ENCODE measurements at regions not wholly inside any gene's neighbourhood (a gene's known extent, or its start where the extent isn't known, plus 50 kb on each side); places are given as distances from the start of the nearest gene placed in this dataset.
"Not testable (repeated sequence)": the region's sequence is repeated elsewhere in the genome, so short reads cannot be mapped to it uniquely, and the experiment has no call there.

DNA sequence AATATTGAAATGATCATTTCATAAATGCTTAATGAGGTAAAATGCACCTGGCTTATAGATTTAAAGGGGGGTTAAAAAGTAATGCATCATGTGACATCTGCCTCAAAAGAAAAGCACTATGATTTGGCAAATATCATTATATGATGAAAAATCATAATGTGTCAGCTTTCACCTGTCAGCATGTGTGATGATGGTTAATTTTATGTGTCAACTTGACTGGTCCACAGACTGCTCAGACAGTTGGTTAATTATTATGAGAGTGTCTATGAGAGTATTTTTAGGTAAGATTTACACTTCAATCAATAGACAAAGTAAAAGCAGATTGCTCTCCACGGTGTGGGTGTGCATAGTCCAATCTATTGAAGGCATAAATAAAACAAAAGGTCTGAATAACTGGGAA lies 1986.7 kb downstream of the PCDH7 start:
- no peaks in the 10 kb centered on the region for H3K4me1 ChIP-seq (ENCODE audit: control insufficient read depth in 1 of 2, extremely low read depth in 1 of 2, insufficient read depth in 2 of 2, low read length in 2 of 2)
- peaks cover 11 to 33% (median 25%) of the 10 kb centered on the region in 3 donors for H3K9me3 Mint-ChIP-seq
- H3K27ac Mint-ChIP-seq: no peak overlapping the region
- H3K4me1 Mint-ChIP-seq: no peaks in the 10 kb centered on the region
- H3K36me3 Mint-ChIP-seq: no peaks in the 10 kb centered on the region
- ChIA-PET CTCF (no interaction called here), POLR2A (no interaction called here)
- H3K36me3 ChIP-seq (ENCODE audit: control insufficient read depth in 2 of 2, extremely low read depth in 1 of 2, insufficient read depth in 1 of 2, low read length in 1 of 2): no peaks in the 10 kb centered on the region
- H3K4me3 ChIP-seq (ENCODE audit: control insufficient read depth in 1 of 2, extremely low read depth in 1 of 2, low read length in 1 of 2): no peak overlapping the region
- WGBS (ENCODE audit: insufficient coverage): no CpG with 5 or more reads among the region's 1 CpG
- ATAC-seq (replicated peaks in 1 of 4) (no peak), DNase-seq (no peak)
- H3K9me3 ChIP-seq: peaks cover 3% of the 10 kb centered on the region
- no peak overlapping the region for H3K4me3 Mint-ChIP-seq
- no peak overlapping the region for H3K27ac ChIP-seq (ENCODE audit: low read length)
- no peaks in the 10 kb centered on the region for H3K27me3 Mint-ChIP-seq
- H3K27me3 ChIP-seq (replicated peaks in 1 of 2; ENCODE audit: control insufficient read depth in 2 of 2, extremely low read depth in 1 of 2, insufficient read depth in 2 of 2, low read length in 1 of 2): no peaks in the 10 kb centered on the region

DNA sequence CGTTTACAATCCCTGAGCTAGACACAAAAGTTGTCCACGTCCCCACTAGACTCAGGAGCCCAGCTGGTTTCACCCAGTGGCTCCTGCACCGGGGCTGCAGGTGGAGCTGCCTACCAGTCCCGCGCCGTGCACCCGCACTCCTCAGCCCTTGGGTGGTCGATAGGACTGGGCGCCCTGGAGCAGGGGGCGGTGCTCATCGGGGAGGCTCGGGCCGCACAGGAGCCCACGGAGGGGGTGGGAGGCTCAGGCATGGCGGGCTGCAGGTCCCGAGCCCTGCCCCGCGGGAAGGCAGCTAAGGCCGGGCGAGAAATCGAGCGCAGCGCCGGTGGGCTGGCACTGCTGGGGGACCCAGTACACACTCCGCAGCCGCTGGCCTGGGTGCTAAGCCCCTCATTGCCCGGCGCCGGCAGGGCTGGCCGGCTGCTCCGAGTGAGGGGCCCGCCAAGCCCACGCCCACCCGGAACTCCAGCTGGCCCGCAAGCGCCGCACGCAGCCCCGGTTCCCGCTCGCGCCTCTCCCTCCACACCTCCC lies 1996.0 kb downstream of the PCDH7 start:
- H3K27me3 ChIP-seq (replicated peaks in 1 of 2; ENCODE audit: control insufficient read depth in 2 of 2, extremely low read depth in 1 of 2, insufficient read depth in 2 of 2, low read length in 1 of 2); ATAC-seq (replicated peaks in 1 of 4); CTCF ChIA-PET; H3K4me3 ChIP-seq (ENCODE audit: control insufficient read depth in 1 of 2, extremely low read depth in 1 of 2, low read length in 1 of 2); POLR2A ChIA-PET; H3K4me1 Mint-ChIP-seq; H3K9me3 ChIP-seq; H3K4me3 Mint-ChIP-seq; DNase-seq; H3K27ac Mint-ChIP-seq; H3K36me3 Mint-ChIP-seq; H3K27ac ChIP-seq (ENCODE audit: low read length); H3K27me3 Mint-ChIP-seq; H3K4me1 ChIP-seq (ENCODE audit: control insufficient read depth in 1 of 2, extremely low read depth in 1 of 2, insufficient read depth in 2 of 2, low read length in 2 of 2); H3K36me3 ChIP-seq (ENCODE audit: control insufficient read depth in 2 of 2, extremely low read depth in 1 of 2, insufficient read depth in 1 of 2, low read length in 1 of 2): not testable (repeated sequence)
- WGBS (ENCODE audit: insufficient coverage): 95% methylated on average over 15 of the region's 42 CpGs
- H3K9me3 Mint-ChIP-seq: peaks cover 10 to 28% (median 16%) of the 10 kb centered on the region in 3 donors

DNA sequence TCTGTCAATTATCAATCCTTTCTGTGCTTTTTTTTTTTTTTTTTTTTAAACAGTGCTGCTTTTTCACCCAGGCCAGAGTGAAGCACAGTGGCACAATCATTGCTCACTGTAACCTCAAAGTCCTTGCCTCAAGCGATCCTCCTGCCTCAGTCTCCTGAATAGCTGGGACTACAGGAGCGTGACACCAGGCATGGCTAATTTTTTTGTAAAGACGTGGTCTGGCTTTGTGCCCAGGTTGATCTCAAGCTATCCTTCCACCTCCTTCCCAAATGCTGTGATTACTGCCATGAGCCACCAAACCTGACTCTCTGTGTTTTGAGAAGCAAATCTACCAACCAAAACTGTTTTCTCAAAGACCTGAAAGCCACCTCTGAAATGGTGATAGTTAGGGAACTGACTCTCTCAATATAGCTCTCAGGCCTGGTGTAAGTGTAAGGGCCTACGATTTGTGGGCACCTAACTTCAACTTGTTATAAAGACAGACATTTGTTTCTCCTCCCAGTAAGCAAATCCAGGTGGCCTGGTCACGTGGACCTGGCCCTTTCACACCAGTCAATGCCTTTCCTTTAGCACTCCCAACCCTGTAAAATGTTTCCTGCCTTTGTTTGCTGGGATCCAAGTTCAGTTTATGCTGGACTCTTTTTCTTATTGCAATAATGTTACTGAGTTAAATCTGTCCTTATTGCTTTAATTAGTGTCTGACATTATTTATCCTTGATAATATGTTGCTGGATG lies 2015.9 kb downstream of the PCDH7 start:
- no peak overlapping the region for H3K27ac Mint-ChIP-seq

DNA sequence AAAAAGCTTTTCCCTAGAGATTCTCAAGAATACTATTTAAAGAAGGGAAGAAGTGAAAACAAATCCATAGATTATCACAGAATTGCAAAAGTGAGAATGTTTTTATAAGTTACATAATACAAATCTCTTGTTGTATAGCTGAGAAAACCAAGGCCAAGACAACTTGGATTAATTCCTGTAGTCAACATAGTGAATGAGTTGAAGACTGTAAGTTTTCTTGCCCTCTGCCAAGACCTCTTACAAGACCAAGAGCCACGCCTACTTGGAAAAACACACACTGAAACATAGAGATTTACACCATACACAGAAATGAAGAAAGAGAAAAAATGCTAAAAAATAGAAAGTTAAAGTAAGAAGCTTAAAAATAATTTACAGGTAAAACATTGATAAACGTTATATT lies 2024.0 kb downstream of the PCDH7 start:
- WGBS (ENCODE audit: insufficient coverage): no CpG with 5 or more reads among the region's 2 CpGs
- Histone ChIP-seq H3K36me3 (ENCODE audit: control insufficient read depth in 2 of 2, extremely low read depth in 1 of 2, insufficient read depth in 1 of 2, low read length in 1 of 2) (no peaks in the 10 kb centered on the region), H3K9me3 (no peaks in the 10 kb centered on the region), H3K27ac (ENCODE audit: low read length) (no peak overlapping the region), H3K27me3 (replicated peaks in 1 of 2; ENCODE audit: control insufficient read depth in 2 of 2, extremely low read depth in 1 of 2, insufficient read depth in 2 of 2, low read length in 1 of 2) (no peaks in the 10 kb centered on the region), H3K4me3 (ENCODE audit: control insufficient read depth in 1 of 2, extremely low read depth in 1 of 2, low read length in 1 of 2) (no peak overlapping the region), H3K4me1 (ENCODE audit: control insufficient read depth in 1 of 2, extremely low read depth in 1 of 2, insufficient read depth in 2 of 2, low read length in 2 of 2) (no peaks in the 10 kb centered on the region)
- H3K9me3 Mint-ChIP-seq: peaks cover 2 to 11% (median 6%) of the 10 kb centered on the region in 3 donors
- no peak overlapping the region for H3K27ac Mint-ChIP-seq
- DNase-seq: no peak
- ChIA-PET CTCF (no interaction called here), POLR2A (no interaction called here)
- no peak for ATAC-seq (replicated peaks in 1 of 4)
- H3K36me3 Mint-ChIP-seq: no peaks in the 10 kb centered on the region
- H3K4me1 Mint-ChIP-seq: no peaks in the 10 kb centered on the region
- no peak overlapping the region for H3K4me3 Mint-ChIP-seq
- H3K27me3 Mint-ChIP-seq: no peaks in the 10 kb centered on the region

More for the DNA sequence above, 2015.9 kb downstream of the PCDH7 start:
- no peak overlapping the region for H3K4me3 ChIP-seq (ENCODE audit: control insufficient read depth in 1 of 2, extremely low read depth in 1 of 2, low read length in 1 of 2)
- ATAC-seq (replicated peaks in 1 of 4) (no peak), DNase-seq (no peak)
- Mint-ChIP-seq H3K36me3 (no peaks in the 10 kb centered on the region), H3K9me3 (peaks cover 0 to 9% (median 8%) of the 10 kb centered on the region in 3 donors), H3K27me3 (no peaks in the 10 kb centered on the region), H3K4me3 (no peak overlapping the region), H3K4me1 (no peaks in the 10 kb centered on the region)
- ChIA-PET CTCF (no interaction called here), POLR2A (no interaction called here)
- no peaks in the 10 kb centered on the region for H3K9me3 ChIP-seq
- H3K4me1 ChIP-seq (ENCODE audit: control insufficient read depth in 1 of 2, extremely low read depth in 1 of 2, insufficient read depth in 2 of 2, low read length in 2 of 2): no peaks in the 10 kb centered on the region
- WGBS (ENCODE audit: insufficient coverage): 43% methylated on average over 1 of the region's 5 CpGs
- H3K36me3 ChIP-seq (ENCODE audit: control insufficient read depth in 2 of 2, extremely low read depth in 1 of 2, insufficient read depth in 1 of 2, low read length in 1 of 2): no peaks in the 10 kb centered on the region
- no peaks in the 10 kb centered on the region for H3K27me3 ChIP-seq (replicated peaks in 1 of 2; ENCODE audit: control insufficient read depth in 2 of 2, extremely low read depth in 1 of 2, insufficient read depth in 2 of 2, low read length in 1 of 2)
- H3K27ac ChIP-seq (ENCODE audit: low read length): no peak overlapping the region

DNA sequence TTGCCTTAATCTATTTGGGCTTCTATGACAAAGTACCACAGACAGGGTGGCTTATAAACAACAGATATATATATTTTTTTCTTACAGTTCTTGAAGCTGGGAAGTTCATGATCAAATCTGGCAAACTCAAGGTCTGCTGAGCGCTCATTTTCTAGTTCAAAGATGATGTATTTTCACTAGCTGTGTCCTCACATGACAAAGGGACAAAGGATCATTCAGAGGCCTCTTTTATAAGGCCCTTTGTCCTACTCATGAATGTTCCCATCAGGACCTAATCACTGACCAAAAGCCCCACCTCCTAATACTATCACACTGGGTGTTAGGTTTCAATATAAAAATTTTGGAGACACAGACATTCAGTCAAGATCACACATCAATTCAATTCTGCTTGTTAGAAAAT lies 2025.2 kb downstream of the PCDH7 start:
- H3K27me3 Mint-ChIP-seq: no peaks in the 10 kb centered on the region
- H3K4me1 ChIP-seq (ENCODE audit: control insufficient read depth in 1 of 2, extremely low read depth in 1 of 2, insufficient read depth in 2 of 2, low read length in 2 of 2): no peaks in the 10 kb centered on the region
- H3K4me3 Mint-ChIP-seq: no peak overlapping the region
- no peaks in the 10 kb centered on the region for H3K36me3 ChIP-seq (ENCODE audit: control insufficient read depth in 2 of 2, extremely low read depth in 1 of 2, insufficient read depth in 1 of 2, low read length in 1 of 2)
- no peak overlapping the region for H3K27ac Mint-ChIP-seq
- H3K27me3 ChIP-seq (replicated peaks in 1 of 2; ENCODE audit: control insufficient read depth in 2 of 2, extremely low read depth in 1 of 2, insufficient read depth in 2 of 2, low read length in 1 of 2): no peaks in the 10 kb centered on the region
- H3K9me3 ChIP-seq: no peaks in the 10 kb centered on the region
- H3K36me3 Mint-ChIP-seq: no peaks in the 10 kb centered on the region
- no peaks in the 10 kb centered on the region for H3K4me1 Mint-ChIP-seq
- no peak for ATAC-seq (replicated peaks in 1 of 4)
- POLR2A ChIA-PET: no interaction called here
- no peak overlapping the region for H3K27ac ChIP-seq (ENCODE audit: low read length)
- H3K4me3 ChIP-seq (ENCODE audit: control insufficient read depth in 1 of 2, extremely low read depth in 1 of 2, low read length in 1 of 2): no peak overlapping the region
- CTCF ChIA-PET: no interaction called here
- WGBS (ENCODE audit: insufficient coverage): 67% methylated on average over 1 of the region's 1 CpG
- no peak for DNase-seq
- peaks cover 2 to 11% (median 6%) of the 10 kb centered on the region in 3 donors for H3K9me3 Mint-ChIP-seq

DNA sequence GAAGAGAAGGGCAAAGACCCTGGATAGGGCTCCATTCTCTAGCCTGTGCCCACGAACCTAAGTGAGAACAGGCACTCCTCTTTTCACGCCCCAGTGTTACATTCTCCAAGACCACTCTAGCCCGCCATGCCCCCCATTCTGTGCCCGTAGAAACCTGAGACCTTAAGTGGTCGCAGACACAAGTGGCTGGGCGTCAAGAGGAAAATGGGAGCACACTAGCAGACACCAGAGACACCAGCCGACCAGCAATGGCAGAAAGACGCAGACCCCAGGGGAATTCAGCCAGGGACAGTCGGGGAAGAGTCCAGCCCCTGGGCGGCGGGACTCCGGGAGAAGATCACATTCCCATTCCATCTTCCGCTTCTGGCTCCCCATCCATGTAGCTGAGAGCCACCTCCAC lies 2027.9 kb downstream of the PCDH7 start:
- no peak overlapping the region for H3K27ac ChIP-seq (ENCODE audit: low read length)
- no peaks in the 10 kb centered on the region for H3K4me1 ChIP-seq (ENCODE audit: control insufficient read depth in 1 of 2, extremely low read depth in 1 of 2, insufficient read depth in 2 of 2, low read length in 2 of 2)
- no peaks in the 10 kb centered on the region for H3K27me3 Mint-ChIP-seq
- H3K4me3 ChIP-seq (ENCODE audit: control insufficient read depth in 1 of 2, extremely low read depth in 1 of 2, low read length in 1 of 2): no peak overlapping the region
- POLR2A ChIA-PET: no interaction called here
- no peaks in the 10 kb centered on the region for H3K36me3 ChIP-seq (ENCODE audit: control insufficient read depth in 2 of 2, extremely low read depth in 1 of 2, insufficient read depth in 1 of 2, low read length in 1 of 2)
- CTCF ChIA-PET: interaction anchor here in 1 of 2 donors (0.5 kb wide), 1 partner anchor 13 kb away, joined by 3 read pairs; no protein-coding TSS in a partner anchor
- WGBS (ENCODE audit: insufficient coverage): 88% methylated on average over 11 of the region's 13 CpGs
- DNase-seq (no peak), ATAC-seq (replicated peaks in 1 of 4) (no peak)
- no peaks in the 10 kb centered on the region for H3K36me3 Mint-ChIP-seq
- no peaks in the 10 kb centered on the region for H3K27me3 ChIP-seq (replicated peaks in 1 of 2; ENCODE audit: control insufficient read depth in 2 of 2, extremely low read depth in 1 of 2, insufficient read depth in 2 of 2, low read length in 1 of 2)
- no peak overlapping the region for H3K4me3 Mint-ChIP-seq
- H3K9me3 ChIP-seq: no peaks in the 10 kb centered on the region
- peaks cover 0 to 5% (median 2%) of the 10 kb centered on the region in 3 donors for H3K9me3 Mint-ChIP-seq
- H3K4me1 Mint-ChIP-seq: no peaks in the 10 kb centered on the region
- no peak overlapping the region for H3K27ac Mint-ChIP-seq
